Neuronal stem cell (in vitro differentiated cells): ENCODE measurements at regions not wholly inside any gene's neighbourhood (a gene's known extent, or its start where the extent isn't known, plus 50 kb on each side); places are given as distances from the start of the nearest gene placed in this dataset.

Experiments used
- DNase-seq: peaks from one replicate; pipeline ENCODE4 v3.0.0-alpha.2; 2013; ENCODE audit warnings: low spot score
- H2AFZ ChIP-seq: one replicate; pipeline ENCODE4 v1.6.1; 2013; ENCODE audit warnings: mild to moderate bottlenecking, low read length, inconsistent platforms
- H2AK5ac ChIP-seq: 2 replicates; pipeline ENCODE4 v1.6.1; 2013; ENCODE audit warnings: low read depth, mild to moderate bottlenecking, inconsistent platforms, low read length, moderate library complexity, mixed read lengths
- H2BK120ac ChIP-seq: 2 replicates; pipeline ENCODE4 v1.6.1; 2013; ENCODE audit warnings: low read depth, mild to moderate bottlenecking, inconsistent platforms, low read length, moderate library complexity, mixed read lengths
- H2BK12ac ChIP-seq: one replicate; pipeline ENCODE4 v1.6.1; 2013; ENCODE audit warnings: low read length, inconsistent platforms
- H2BK15ac ChIP-seq: 2 replicates; pipeline ENCODE4 v1.6.1; 2013; ENCODE audit warnings: mild to moderate bottlenecking, low read length, inconsistent platforms, mixed read lengths
- H2BK5ac ChIP-seq: one replicate; pipeline ENCODE4 v1.6.1; 2013; ENCODE audit warnings: inconsistent platforms, mild to moderate bottlenecking, low read length, moderate library complexity
- H3K14ac ChIP-seq: one replicate; pipeline ENCODE4 v1.6.1; 2013; ENCODE audit warnings: low read length, inconsistent platforms
- H3K18ac ChIP-seq: 2 replicates; pipeline ENCODE4 v1.6.1; 2013; ENCODE audit warnings: low read length, inconsistent platforms
- H3K23ac ChIP-seq: 2 replicates; pipeline ENCODE4 v1.6.1; 2013; ENCODE audit warnings: low read depth, mild to moderate bottlenecking, mixed read lengths, low read length, inconsistent platforms; ENCODE audit not compliant: poor library complexity
- H3K27ac ChIP-seq: replicated peaks from 3 replicates; pipeline ENCODE4 v1.5.1; 2013; ENCODE audit warnings: low read length, inconsistent platforms
- H3K27me3 ChIP-seq, 3 experiments: 2 replicates each; pipeline ENCODE4 v1.6.1; 2013; ENCODE audit warnings: low read length in 3 of 3, mild to moderate bottlenecking in 2 of 3, inconsistent platforms in 1 of 3, low read depth in 1 of 3, mixed read lengths in 1 of 3, moderate library complexity in 1 of 3; ENCODE audit not compliant: control insufficient read depth in 3 of 3, insufficient read depth in 3 of 3
- H3K36me3 ChIP-seq, 2 donors: replicated peaks in 1 of 2; 2 replicates each; pipeline ENCODE4 v1.6.1; 2013; ENCODE audit warnings: low read length in 2 of 2; ENCODE audit not compliant: control insufficient read depth in 2 of 2, insufficient read depth in 2 of 2
- H3K4ac ChIP-seq: 2 replicates; pipeline ENCODE4 v1.6.1; 2013; ENCODE audit warnings: inconsistent platforms, mild to moderate bottlenecking, low read length, moderate library complexity
- H3K4me1 ChIP-seq, 2 donors: 1 replicate in 1 of 2; 2 replicates in 1 of 2; pipeline ENCODE4 v1.6.1; 2013; ENCODE audit warnings: low read length in 2 of 2, low read depth in 1 of 2; ENCODE audit not compliant: control insufficient read depth in 2 of 2, insufficient read depth in 1 of 2
- H3K4me2 ChIP-seq: one replicate; pipeline ENCODE4 v1.6.1; 2013; ENCODE audit warnings: mild to moderate bottlenecking, low read length, inconsistent platforms; ENCODE audit not compliant: insufficient read depth, poor library complexity, severe bottlenecking
- H3K4me3 ChIP-seq, 2 donors: 2 replicates each; pipeline ENCODE4 v1.5.1; 2013; ENCODE audit warnings: low read length in 2 of 2, mild to moderate bottlenecking in 2 of 2, inconsistent platforms in 1 of 2, moderate library complexity in 1 of 2
- H3K79me1 ChIP-seq: one replicate; pipeline ENCODE4 v1.6.1; 2013; ENCODE audit warnings: low read depth, mild to moderate bottlenecking, inconsistent platforms, low read length, moderate library complexity
- H3K9ac ChIP-seq: one replicate; pipeline ENCODE4 v1.6.1; 2013; ENCODE audit warnings: mild to moderate bottlenecking, low read depth, low read length, inconsistent platforms; ENCODE audit not compliant: poor library complexity
- H3K9me3 ChIP-seq, 2 donors: replicated peaks in 1 of 2; 2 replicates each; pipeline versions ENCODE3 to v1.6.1; 2013; ENCODE audit warnings: low read length in 2 of 2, mild to moderate bottlenecking in 2 of 2, inconsistent platforms in 1 of 2, low read depth in 1 of 2, mixed read lengths in 1 of 2, moderate library complexity in 1 of 2; ENCODE audit not compliant: control insufficient read depth in 2 of 2, insufficient read depth in 1 of 2
- H4K8ac ChIP-seq: one replicate; pipeline ENCODE4 v1.6.1; 2013; ENCODE audit warnings: low read depth, mild to moderate bottlenecking, inconsistent platforms, low read length, moderate library complexity
- H4K91ac ChIP-seq: one replicate; pipeline ENCODE4 v1.6.1; 2013; ENCODE audit warnings: low read length, low read depth, mild to moderate bottlenecking, inconsistent platforms; ENCODE audit not compliant: poor library complexity
- WGBS, 2 donors: extraction: QIAGEN DNeasy Blood & Tissue Kit; methylation state at CpG; one replicate each; pipeline ENCODE4 v1.1.7; 2013; ENCODE audit warnings: missing lambda C conversion rate in 2 of 2, mixed read lengths in 1 of 2; ENCODE audit not compliant: insufficient read length in 2 of 2, insufficient replicate concordance in 1 of 2; ENCODE audit errors: extremely low coverage in 2 of 2; 5-methylcytosine and 5-hydroxymethylcytosine counted together

- no peak overlapping the region for H2AK5ac ChIP-seq
- H3K9ac ChIP-seq = peak overlapping the region; percentile 91
- peak overlapping the region; percentile 95 for H3K4me2 ChIP-seq
- H3K4me1 ChIP-seq = no peaks in the 10 kb centered on the region
- H2AFZ ChIP-seq = peak overlapping the region; percentile 98
- no peak overlapping the region for H2BK15ac ChIP-seq
- H2BK12ac ChIP-seq = no peak overlapping the region
- H3K9me3 ChIP-seq = peaks cover 0 to 2% of the 10 kb centered on the region in 2 donors
- H3K79me1 ChIP-seq = no peaks in the 10 kb centered on the region
- H3K27ac ChIP-seq = peak overlapping the region; percentile 31
- DNase-seq = peak; percentile 81
- H3K4ac ChIP-seq = no peak overlapping the region
- no CpG with 5 or more reads among the region's 57 CpGs for WGBS, 2 donors
- H3K4me3 ChIP-seq = peak overlapping the region; percentile 72 to 88
- H3K18ac ChIP-seq = peak overlapping the region; percentile 98
- H2BK5ac ChIP-seq = no peak overlapping the region
- no peak overlapping the region for H3K14ac ChIP-seq
- H2BK120ac ChIP-seq = no peak overlapping the region
- no peak overlapping the region for H4K91ac ChIP-seq
- no peaks in the 10 kb centered on the region for H3K36me3 ChIP-seq
- H3K27me3 ChIP-seq = no peaks in the 10 kb centered on the region
- H4K8ac ChIP-seq = no peak overlapping the region
- peak overlapping the region; percentile 94 for H3K23ac ChIP-seq
These were observed 53.7 kb upstream of the KDM4C start for GRCh38 chr9:6703898-6704639.

GRCh38 chr9:6702707-6703106, 55.1 kb upstream of the KDM4C start:
- Histone ChIP-seq H3K9me3 (no peaks in the 10 kb centered on the region), H2BK5ac (no peak overlapping the region), H3K4me2 (no peak overlapping the region), H3K23ac (no peak overlapping the region), H3K36me3 (no peaks in the 10 kb centered on the region), H3K9ac (no peak overlapping the region), H3K4me1 (no peaks in the 10 kb centered on the region), H3K4ac (no peak overlapping the region), H3K27ac (no peak overlapping the region), H2BK15ac (no peak overlapping the region), H3K79me1 (no peaks in the 10 kb centered on the region), H2AFZ (no peak overlapping the region), H2BK120ac (no peak overlapping the region), H4K8ac (no peak overlapping the region), H3K18ac (no peak overlapping the region), H4K91ac (no peak overlapping the region), H2AK5ac (no peak overlapping the region), H2BK12ac (no peak overlapping the region), H3K27me3 (no peaks in the 10 kb centered on the region), H3K14ac (no peak overlapping the region), H3K4me3 (no peak overlapping the region)
- no CpG with 5 or more reads among the region's 7 CpGs for WGBS, 2 donors
- DNase-seq = no peak

GRCh38 chr9:6696178-6696577, 50.6 kb upstream of the GLDC start:
- no peak overlapping the region for H2BK12ac ChIP-seq
- H2BK120ac ChIP-seq = no peak overlapping the region
- no peak overlapping the region for H2AFZ ChIP-seq
- H3K14ac ChIP-seq = no peak overlapping the region
- H2AK5ac ChIP-seq = no peak overlapping the region
- no peak overlapping the region for H3K4me3 ChIP-seq
- H3K4ac ChIP-seq = no peak overlapping the region
- H2BK5ac ChIP-seq = no peak overlapping the region
- no peak overlapping the region for H3K23ac ChIP-seq
- H3K36me3 ChIP-seq = no peaks in the 10 kb centered on the region
- no peaks in the 10 kb centered on the region for H3K27me3 ChIP-seq
- DNase-seq = no peak
- H3K4me1 ChIP-seq = no peaks in the 10 kb centered on the region
- H2BK15ac ChIP-seq = no peak overlapping the region
- H3K4me2 ChIP-seq = no peak overlapping the region
- WGBS, 2 donors = no CpG with 5 or more reads among the region's 9 CpGs
- no peaks in the 10 kb centered on the region for H3K79me1 ChIP-seq
- H3K18ac ChIP-seq = no peak overlapping the region
- no peak overlapping the region for H4K91ac ChIP-seq
- H3K9me3 ChIP-seq = no peaks in the 10 kb centered on the region
- no peak overlapping the region for H3K27ac ChIP-seq
- H4K8ac ChIP-seq = no peak overlapping the region
- no peak overlapping the region for H3K9ac ChIP-seq

GRCh38 chr9:6695121-6695814, 49.7 kb upstream of the GLDC start:
- Histone ChIP-seq H3K36me3 (no peaks in the 10 kb centered on the region), H3K4me2 (no peak overlapping the region), H2BK15ac (no peak overlapping the region), H2BK12ac (no peak overlapping the region), H3K18ac (no peak overlapping the region), H3K79me1 (no peaks in the 10 kb centered on the region), H2BK5ac (no peak overlapping the region), H2AFZ (no peak overlapping the region), H3K4me3 (no peak overlapping the region), H4K8ac (no peak overlapping the region), H3K27ac (no peak overlapping the region), H3K4ac (no peak overlapping the region), H3K23ac (no peak overlapping the region), H3K4me1 (no peaks in the 10 kb centered on the region), H2AK5ac (no peak overlapping the region), H3K9me3 (no peaks in the 10 kb centered on the region), H3K14ac (no peak overlapping the region), H3K27me3 (no peaks in the 10 kb centered on the region), H4K91ac (no peak overlapping the region), H3K9ac (no peak overlapping the region), H2BK120ac (no peak overlapping the region)
- no CpG with 5 or more reads among the region's 7 CpGs for WGBS, 2 donors
- no peak for DNase-seq
